Astrocyte (in vitro differentiated cells and primary cell): ENCODE measurements at regions not wholly inside any gene's neighbourhood (a gene's known extent, or its start where the extent isn't known, plus 50 kb on each side); places are given as distances from the start of the nearest gene placed in this dataset.

ENCODE experiments used
- DNase-seq: peaks from one replicate; pipeline ENCODE4 v3.0.0-alpha.2; 2010; ENCODE audit warnings: low read depth
- FAIRE-seq: peaks from 2 replicates; lab custom pipeline; 2011; peaks lifted over from hg19 to GRCh38; lab: Jason Lieb, UNC
- H2AFZ ChIP-seq: 2 replicates; pipeline ENCODE4 v1.6.0; 2012; ENCODE audit warnings: low read depth, low read length, inconsistent platforms
- H3K27ac ChIP-seq: 2 replicates; pipeline ENCODE4 v1.5.1; 2011; ENCODE audit warnings: low read depth, low read length, inconsistent platforms
- H3K27me3 ChIP-seq: 2 replicates; pipeline ENCODE4 v1.6.0; 2011; ENCODE audit warnings: low read length, inconsistent platforms; ENCODE audit not compliant: insufficient read depth
- H3K36me3 ChIP-seq: 2 replicates; pipeline ENCODE4 v1.5.1; 2011; ENCODE audit warnings: low read length, inconsistent platforms; ENCODE audit not compliant: insufficient read depth
- H3K4me1 ChIP-seq: 2 replicates; pipeline ENCODE4 v1.5.1; 2011; ENCODE audit warnings: low read length, inconsistent platforms; ENCODE audit not compliant: insufficient read depth
- H3K4me2 ChIP-seq: 2 replicates; pipeline ENCODE4 v1.6.0; 2012; ENCODE audit warnings: low read length, inconsistent platforms
- H3K4me3 ChIP-seq: 2 replicates; pipeline ENCODE4 v1.5.1; 2011; ENCODE audit warnings: low read depth, mild to moderate bottlenecking, low read length, inconsistent platforms; ENCODE audit not compliant: insufficient read depth
- H3K79me2 ChIP-seq: 2 replicates; pipeline ENCODE4 v1.6.0; 2012; ENCODE audit warnings: mild to moderate bottlenecking, low read length, inconsistent platforms; ENCODE audit not compliant: insufficient read depth
- H3K9ac ChIP-seq: 2 replicates; pipeline ENCODE4 v1.6.0; 2012; ENCODE audit warnings: mild to moderate bottlenecking, low read length, inconsistent platforms
- H3K9me3 ChIP-seq: 2 replicates; pipeline ENCODE4 v1.5.1; 2012; ENCODE audit warnings: low read depth, mild to moderate bottlenecking, low read length, inconsistent platforms; ENCODE audit not compliant: insufficient read depth
- H4K20me1 ChIP-seq: 2 replicates; pipeline ENCODE4 v1.6.0; 2012; ENCODE audit warnings: low read length, inconsistent platforms; ENCODE audit not compliant: insufficient read depth
- H3K27ac Mint-ChIP-seq: one replicate; pipeline ENCODE4 v1.8.0; 2021; ENCODE audit warnings: mild to moderate bottlenecking, mixed read lengths; ENCODE audit not compliant: unreplicated experiment
- H3K27me3 Mint-ChIP-seq: one replicate; pipeline ENCODE4 v1.8.0; 2021; ENCODE audit warnings: low read depth, mixed read lengths; ENCODE audit not compliant: unreplicated experiment
- H3K36me3 Mint-ChIP-seq: one replicate; pipeline ENCODE4 v1.8.0; 2021; ENCODE audit warnings: low read depth, mixed read lengths; ENCODE audit not compliant: unreplicated experiment
- H3K4me1 Mint-ChIP-seq: one replicate; pipeline ENCODE4 v1.8.0; 2021; ENCODE audit warnings: low read depth, mixed read lengths; ENCODE audit not compliant: unreplicated experiment
- H3K4me3 Mint-ChIP-seq: one replicate; pipeline ENCODE4 v1.8.0; 2021; ENCODE audit warnings: mild to moderate bottlenecking, moderate library complexity, mixed read lengths; ENCODE audit not compliant: unreplicated experiment
- H3K9me3 Mint-ChIP-seq: one replicate; pipeline ENCODE4 v1.8.0; 2021; ENCODE audit warnings: mild to moderate bottlenecking, mixed read lengths; ENCODE audit not compliant: unreplicated experiment
- CTCF ChIP-seq: IDR thresholded peaks from 2 replicates; pipeline ENCODE4 v1.5.1; 2011; ENCODE audit warnings: low read depth, mild to moderate bottlenecking, inconsistent platforms, low read length, moderate library complexity; ENCODE audit not compliant: insufficient read depth
- EZH2 ChIP-seq: IDR thresholded peaks from 2 replicates; pipeline ENCODE4 v1.6.1; 2012; ENCODE audit warnings: mild to moderate bottlenecking, low read length, inconsistent platforms; ENCODE audit not compliant: insufficient read depth

DNA sequence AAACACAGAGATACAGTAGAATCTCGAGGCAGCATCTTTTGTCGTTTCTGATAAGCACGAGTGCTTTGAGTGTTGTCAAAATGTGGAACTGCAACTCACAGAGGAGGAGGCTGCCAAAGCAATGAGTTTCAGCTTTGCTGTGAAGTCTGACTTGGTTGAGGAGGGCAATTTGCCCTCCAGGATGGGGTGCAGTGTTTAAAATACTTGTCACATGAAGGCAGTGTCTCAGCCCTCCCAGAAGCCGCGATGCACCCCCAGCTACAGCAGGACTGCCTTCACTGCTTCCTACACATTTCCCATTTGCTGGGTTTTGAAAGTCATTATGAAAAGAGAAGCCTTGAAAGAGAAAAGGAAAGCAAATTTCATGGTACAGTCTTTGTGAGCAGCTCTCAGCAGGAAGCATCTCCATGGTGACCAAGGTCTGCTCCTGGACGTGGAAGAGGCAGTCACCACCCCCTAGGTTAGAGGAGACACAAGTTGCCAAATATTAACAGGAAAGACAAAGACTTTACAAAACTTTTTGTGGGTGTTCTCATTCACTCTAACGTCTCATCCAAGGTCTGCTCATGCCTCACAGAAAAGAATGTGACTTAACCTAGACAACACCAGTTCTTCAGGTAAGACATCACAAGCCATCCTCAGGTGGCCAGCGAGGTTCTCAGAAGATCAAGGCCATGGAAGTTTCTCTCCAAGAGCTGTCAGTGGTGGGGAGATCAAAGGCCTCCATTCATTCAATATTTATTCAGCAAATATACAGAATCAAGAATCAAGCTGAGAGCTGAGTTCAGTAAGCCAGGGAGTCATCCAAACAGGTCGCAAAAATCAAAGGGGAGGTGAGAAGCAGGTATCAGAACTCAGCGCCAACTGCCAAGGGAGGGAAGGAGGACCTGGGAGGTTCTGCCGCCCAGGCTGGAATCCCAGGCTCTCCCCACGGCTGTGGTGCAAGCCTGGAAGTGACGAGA is 476.0 kb downstream of the EIPR1 start:
- H2AFZ ChIP-seq, result no peak overlapping the region
- no peak overlapping the region for H3K27ac ChIP-seq
- H3K9me3 ChIP-seq, result no peaks in the 10 kb centered on the region
- H4K20me1 ChIP-seq, result no peaks in the 10 kb centered on the region
- peaks cover 12% of the 10 kb centered on the region for H3K27me3 Mint-ChIP-seq
- no peak overlapping the region for H3K27ac Mint-ChIP-seq
- H3K4me3 Mint-ChIP-seq, result no peak overlapping the region
- DNase-seq, result no peak
- H3K9ac ChIP-seq, result no peak overlapping the region
- no peak for TF ChIP-seq EZH2
- TF ChIP-seq CTCF, result no peak
- FAIRE-seq, result no peak
- H3K4me1 Mint-ChIP-seq, result peaks cover 4% of the 10 kb centered on the region
- no peak overlapping the region for H3K4me3 ChIP-seq
- H3K36me3 Mint-ChIP-seq, result no peaks in the 10 kb centered on the region
- H3K4me2 ChIP-seq, result no peak overlapping the region
- no peaks in the 10 kb centered on the region for H3K36me3 ChIP-seq
- H3K27me3 ChIP-seq, result no peaks in the 10 kb centered on the region
- H3K9me3 Mint-ChIP-seq, result no peaks in the 10 kb centered on the region
- no peaks in the 10 kb centered on the region for H3K79me2 ChIP-seq
- no peaks in the 10 kb centered on the region for H3K4me1 ChIP-seq

- FAIRE-seq, result no peak
- no peak overlapping the region for H2AFZ ChIP-seq
- no peaks in the 10 kb centered on the region for H3K9me3 ChIP-seq
- no peaks in the 10 kb centered on the region for H3K4me1 ChIP-seq
- DNase-seq, result no peak
- no peaks in the 10 kb centered on the region for H3K36me3 Mint-ChIP-seq
- no peak overlapping the region for H3K4me3 ChIP-seq
- H3K27ac Mint-ChIP-seq, result no peak overlapping the region
- no peak overlapping the region for H3K4me3 Mint-ChIP-seq
- no peaks in the 10 kb centered on the region for H4K20me1 ChIP-seq
- peaks cover 4% of the 10 kb centered on the region for H3K4me1 Mint-ChIP-seq
- no peak overlapping the region for H3K4me2 ChIP-seq
- TF ChIP-seq EZH2 (no peak), CTCF (no peak)
- no peak overlapping the region for H3K27ac ChIP-seq
- peaks cover 10% of the 10 kb centered on the region for H3K27me3 Mint-ChIP-seq
- no peaks in the 10 kb centered on the region for H3K27me3 ChIP-seq
- no peaks in the 10 kb centered on the region for H3K79me2 ChIP-seq
- H3K9ac ChIP-seq, result no peak overlapping the region
- no peaks in the 10 kb centered on the region for H3K36me3 ChIP-seq
- H3K9me3 Mint-ChIP-seq, result no peaks in the 10 kb centered on the region
Observed at GRCh38 chr2:2899826-2900225, 477.8 kb downstream of the EIPR1 start.

DNA sequence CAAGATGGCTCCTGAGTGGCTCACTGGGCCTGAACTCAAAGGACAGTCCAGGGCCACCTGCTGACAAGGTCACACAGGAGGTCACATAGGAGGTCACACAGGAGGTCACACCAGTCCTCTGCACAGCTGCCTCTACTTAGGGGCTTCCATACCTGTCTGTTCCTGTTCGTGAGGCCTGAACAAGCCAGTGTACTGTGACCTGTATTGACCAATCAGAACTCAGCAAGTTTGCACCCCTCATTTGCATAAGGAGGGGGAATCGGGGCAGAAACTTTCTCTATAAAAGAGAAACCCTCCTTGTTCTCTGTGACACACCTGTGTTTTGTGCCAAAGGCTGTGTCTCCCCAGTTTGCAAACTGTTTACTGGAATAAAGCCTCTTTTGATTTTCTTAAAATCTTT is 478.9 kb downstream of the EIPR1 start:
- H3K27me3 ChIP-seq, result no peaks in the 10 kb centered on the region

More for the DNA sequence above, 478.9 kb downstream of the EIPR1 start:
- no peak overlapping the region for H3K27ac Mint-ChIP-seq
- Histone ChIP-seq H3K9ac (no peak overlapping the region), H4K20me1 (no peaks in the 10 kb centered on the region), H3K4me2 (no peak overlapping the region), H3K79me2 (no peaks in the 10 kb centered on the region), H2AFZ (no peak overlapping the region), H3K36me3 (no peaks in the 10 kb centered on the region), H3K4me3 (no peak overlapping the region), H3K27ac (no peak overlapping the region), H3K4me1 (no peaks in the 10 kb centered on the region), H3K9me3 (no peaks in the 10 kb centered on the region)
- DNase-seq (no peak), FAIRE-seq (no peak)
- no peaks in the 10 kb centered on the region for H3K9me3 Mint-ChIP-seq
- TF ChIP-seq CTCF (no peak), EZH2 (no peak)
- peaks cover 4% of the 10 kb centered on the region for H3K4me1 Mint-ChIP-seq
- no peaks in the 10 kb centered on the region for H3K36me3 Mint-ChIP-seq
- H3K27me3 Mint-ChIP-seq, result peaks cover 9% of the 10 kb centered on the region
- no peak overlapping the region for H3K4me3 Mint-ChIP-seq
